HG03060 (cell line): ENCODE measurements at regions not wholly inside any gene's neighbourhood (a gene's known extent, or its start where the extent isn't known, plus 50 kb on each side); places are given as distances from the start of the nearest gene placed in this dataset.

ENCODE experiments used
- ATAC-seq: cut with Tn5 transposase; IDR thresholded peaks from one replicate; pipeline ENCODE4 v1.9.1; 2021; ENCODE audit warnings: low read depth, moderate number of reproducible peaks; ENCODE audit not compliant: unreplicated experiment

- ATAC-seq: no peak
These were observed 367.2 kb upstream of the KCNH7 start for GRCh38 chr2:163205589-163206254.

GRCh38 chr2:163200741-163201140 is 362.2 kb upstream of the KCNH7 start:
- ATAC-seq: no peak

- no peak for ATAC-seq
These were observed 360.4 kb upstream of the KCNH7 start for GRCh38 chr2:163198972-163199371.

- no peak for ATAC-seq
These were observed 359.4 kb upstream of the KCNH7 start for GRCh38 chr2:163198007-163198406.

GRCh38 chr2:163191372-163191771 is 352.8 kb upstream of the KCNH7 start:
- ATAC-seq: no peak

GRCh38 chr2:163187995-163188655 is 349.6 kb upstream of the KCNH7 start:
- ATAC-seq: no peak

- no peak for ATAC-seq
These were observed 348.6 kb upstream of the KCNH7 start for GRCh38 chr2:163187119-163187518.

- no peak for ATAC-seq
These were observed 346.6 kb upstream of the KCNH7 start for GRCh38 chr2:163185160-163185559.

GRCh38 chr2:163182764-163183354 is 344.3 kb upstream of the KCNH7 start:
- ATAC-seq: peak; percentile 49

- no peak for ATAC-seq
These were observed 339.0 kb upstream of the KCNH7 start for GRCh38 chr2:163177592-163177991.

GRCh38 chr2:163175294-163175693 is 336.7 kb upstream of the KCNH7 start:
- no peak for ATAC-seq

- ATAC-seq: no peak
These were observed 335.0 kb upstream of the KCNH7 start for GRCh38 chr2:163173591-163173990.

GRCh38 chr2:163171786-163172530 is 333.4 kb upstream of the KCNH7 start:
- no peak for ATAC-seq

- ATAC-seq: no peak
These were observed 319.4 kb upstream of the KCNH7 start for GRCh38 chr2:163157891-163158496.

- ATAC-seq: no peak
These were observed 318.8 kb upstream of the KCNH7 start for GRCh38 chr2:163157411-163157810.

- no peak for ATAC-seq
These were observed 317.4 kb upstream of the KCNH7 start for GRCh38 chr2:163155925-163156324.

- peak; percentile 91 for ATAC-seq
These were observed 316.8 kb upstream of the KCNH7 start for GRCh38 chr2:163155279-163155883.

- ATAC-seq: no peak
These were observed 304.1 kb upstream of the KCNH7 start for GRCh38 chr2:163142618-163143017.

GRCh38 chr2:163138947-163139346 is 300.4 kb upstream of the KCNH7 start:
- ATAC-seq: no peak

GRCh38 chr2:163135256-163135655 is 296.7 kb upstream of the KCNH7 start:
- no peak for ATAC-seq
